ENCODE measurements at regions not wholly inside any gene's neighbourhood (a gene's known extent, or its start where the extent isn't known, plus 50 kb on each side); places are given as distances from the start of the nearest gene placed in this dataset.
"Not testable (repeated sequence)": the region's sequence is repeated elsewhere in the genome, so short reads cannot be mapped to it uniquely, and the experiment has no call there.

DNA sequence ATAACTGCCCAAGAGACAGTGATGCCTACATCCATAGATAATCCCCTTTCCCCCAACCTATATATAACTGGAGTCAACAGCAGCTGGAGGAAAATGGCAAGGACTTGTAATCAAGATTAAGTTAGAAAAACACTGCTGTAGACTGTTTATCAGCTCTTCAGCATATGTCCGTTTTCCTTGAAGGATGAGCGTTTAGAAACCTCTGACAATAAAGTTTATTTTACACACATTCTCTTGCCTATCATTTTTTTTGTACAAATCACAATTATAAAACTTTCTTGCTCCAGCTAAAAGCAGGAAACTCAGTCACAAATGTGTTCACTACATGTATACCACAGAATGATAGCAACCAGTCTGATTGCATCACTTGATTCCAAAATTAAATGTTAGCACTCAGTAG, 50.8 kb downstream of the PPIAL4G start:
- not testable (repeated sequence) for DNase-seq

DNA sequence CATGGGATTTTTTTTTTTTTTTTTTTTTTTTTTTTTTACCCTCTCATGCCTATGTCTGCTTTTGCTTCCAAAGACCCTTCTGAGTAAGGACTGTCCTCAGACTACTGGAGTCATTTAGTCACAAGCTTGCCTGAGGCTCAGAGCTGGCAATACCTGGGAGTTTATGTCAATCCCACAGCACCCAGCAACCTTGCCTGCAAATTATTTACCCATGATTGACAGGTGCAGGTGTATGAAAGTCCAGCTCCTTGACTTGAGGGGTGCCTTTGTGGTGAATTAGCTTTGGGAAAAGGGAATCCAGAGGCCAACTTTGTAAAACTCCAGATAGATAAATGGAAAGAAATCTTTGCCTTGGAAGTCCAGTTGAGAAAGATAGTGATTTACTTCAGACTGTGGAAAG, 53.2 kb downstream of the PPIAL4G start:
- DNase-seq, result not testable (repeated sequence)

DNA sequence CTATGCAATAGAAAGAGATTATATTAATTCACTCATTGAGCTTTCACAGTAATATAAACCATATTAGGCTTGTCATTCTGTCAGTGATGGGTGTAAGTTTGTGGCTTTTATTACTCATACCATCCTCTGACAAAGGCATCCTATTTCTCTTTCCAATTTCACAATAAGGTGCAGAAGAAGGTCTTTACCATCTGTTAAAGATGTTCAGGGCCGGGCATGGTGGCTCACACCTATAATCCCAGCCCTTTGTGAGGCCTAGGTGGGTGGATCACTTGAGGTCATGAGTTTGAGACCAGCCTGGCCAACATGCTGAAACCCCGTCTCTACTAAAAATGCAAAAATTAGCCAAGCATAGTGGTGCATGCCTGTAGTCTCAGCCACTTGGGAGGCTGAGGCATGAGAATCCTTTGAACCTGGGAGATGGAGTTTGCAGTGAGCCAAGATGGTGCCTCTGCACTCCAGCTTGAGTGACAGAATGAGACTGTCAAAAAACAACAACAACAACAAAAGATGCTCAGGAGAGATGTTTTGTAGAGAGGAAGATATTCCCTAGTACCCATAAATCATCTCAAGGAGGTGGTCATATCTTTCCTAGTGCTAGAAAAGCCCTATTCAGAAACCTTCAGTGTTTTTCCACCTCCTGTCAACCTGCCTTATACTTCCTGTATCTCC, 56.0 kb downstream of the PPIAL4G start:
- not testable (repeated sequence) for DNase-seq

DNA sequence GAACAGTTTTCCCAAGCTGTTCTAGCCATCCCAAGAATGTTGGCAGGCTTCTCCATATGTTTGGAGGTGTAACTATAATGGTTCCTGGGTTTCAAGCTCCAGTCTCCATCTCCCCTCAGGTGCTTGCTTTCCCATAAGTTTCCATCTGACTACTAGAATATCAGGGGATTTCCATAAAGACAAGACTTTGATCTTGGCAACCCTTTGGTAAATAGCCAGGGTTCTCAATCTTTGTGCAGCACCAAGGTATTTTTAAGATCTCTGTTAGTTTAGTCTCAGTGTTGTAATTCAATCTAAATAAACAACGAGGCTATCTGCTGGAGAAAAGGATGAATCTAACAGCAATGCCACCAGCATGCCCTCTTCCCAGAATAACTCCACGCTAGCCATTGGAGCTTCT, 56.7 kb downstream of the PPIAL4G start:
- DNase-seq, result not testable (repeated sequence)

DNA sequence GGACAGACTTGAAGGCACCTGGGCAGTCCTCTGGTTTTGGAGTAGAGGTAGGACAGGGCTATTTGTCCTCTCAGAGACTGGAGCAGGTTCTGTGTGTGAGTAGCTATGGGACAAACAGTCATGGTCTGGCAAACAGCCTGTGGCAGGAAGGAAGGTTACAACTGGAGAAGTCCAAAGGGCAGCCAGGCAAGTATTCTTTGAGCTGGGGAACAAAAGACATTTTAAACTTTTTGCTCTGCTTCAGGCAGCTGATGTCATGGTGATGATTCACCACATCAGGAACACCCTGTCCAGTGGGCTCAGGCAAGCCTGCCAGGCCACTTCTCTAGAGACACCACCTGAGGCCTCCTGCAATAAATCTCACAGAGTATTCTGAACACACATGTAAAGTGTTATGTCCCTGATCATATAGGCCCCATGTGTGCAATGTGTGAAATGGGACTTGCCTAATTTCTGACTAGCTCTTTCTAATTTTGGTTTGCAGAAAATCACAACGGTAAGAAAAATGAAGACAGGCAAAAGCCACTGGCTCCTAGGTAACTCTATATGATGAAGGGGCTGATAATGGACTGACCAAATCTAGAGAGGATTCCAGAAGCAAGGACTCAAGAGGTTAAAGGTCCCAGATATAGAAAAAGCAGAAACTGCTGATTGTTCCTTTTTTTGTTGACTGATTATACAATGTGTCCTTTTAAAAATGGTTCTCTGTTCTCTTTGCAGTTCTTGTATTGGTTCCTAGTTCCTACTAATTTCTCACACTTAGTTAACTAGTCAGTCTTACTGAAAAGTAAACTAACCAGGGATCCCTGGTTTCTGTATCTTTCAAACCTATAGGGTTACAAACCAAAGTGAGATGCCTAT, 58.7 kb downstream of the PPIAL4G start:
- not testable (repeated sequence) for DNase-seq

DNA sequence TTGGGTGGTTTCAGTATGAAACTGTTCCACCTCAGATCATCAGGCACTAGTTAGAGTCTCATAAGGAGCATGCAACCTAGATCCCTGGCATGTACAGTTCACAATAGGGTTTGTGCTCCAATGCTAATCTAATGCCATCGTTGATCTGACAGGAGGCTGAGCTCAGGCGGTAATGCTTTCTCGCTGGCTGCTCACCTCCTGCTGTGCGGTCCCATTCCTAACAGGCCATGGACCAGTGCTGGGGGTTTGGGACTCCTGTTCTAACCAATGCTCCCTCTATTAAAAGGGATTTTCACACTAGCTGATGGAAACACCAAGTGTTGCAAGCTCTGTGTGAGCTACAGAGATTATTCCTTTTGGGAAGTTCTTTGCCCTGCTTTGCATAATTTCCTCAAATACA, 60.2 kb downstream of the PPIAL4G start:
- DNase-seq, result not testable (repeated sequence)

DNA sequence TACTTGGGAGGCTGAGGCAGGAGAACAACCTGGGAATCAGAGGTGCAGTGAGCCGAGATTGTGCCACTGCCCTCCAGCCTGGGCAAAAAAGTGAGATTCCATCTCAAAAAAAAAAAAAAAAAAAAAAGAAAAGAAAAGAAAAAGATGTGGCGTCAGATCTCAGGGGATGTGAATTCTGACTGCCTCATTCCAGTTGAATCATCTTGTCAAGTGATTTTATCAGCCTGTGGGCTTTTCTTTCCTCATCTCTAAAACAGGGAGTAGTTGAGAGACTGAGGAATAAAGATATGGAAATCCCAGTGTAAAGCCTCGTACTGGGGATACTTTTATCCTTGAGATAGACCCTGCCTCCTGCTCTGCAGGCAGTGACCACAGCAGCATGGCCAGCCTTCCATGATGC, 65.9 kb downstream of the PPIAL4G start:
- not testable (repeated sequence) for DNase-seq

DNA sequence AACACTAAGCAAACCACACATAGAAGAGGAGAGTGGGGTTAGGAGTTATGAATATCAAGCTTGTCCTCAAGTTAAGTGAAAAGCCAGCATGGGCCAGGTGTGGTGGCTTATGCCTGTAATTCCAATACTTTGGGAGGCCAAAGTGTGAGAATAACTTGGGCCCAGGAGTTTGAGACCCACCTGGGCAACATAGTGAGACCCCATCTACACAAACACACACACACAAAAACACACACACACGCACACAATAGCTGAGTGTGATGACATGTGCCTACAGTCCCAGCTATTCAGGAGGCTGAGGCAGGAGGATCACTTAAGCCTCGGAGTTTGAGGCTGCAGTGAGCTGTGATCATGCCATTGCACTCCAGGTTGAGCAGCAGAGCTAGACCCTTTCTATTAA, 69.7 kb downstream of the PPIAL4G start:
- not testable (repeated sequence) for DNase-seq

DNA sequence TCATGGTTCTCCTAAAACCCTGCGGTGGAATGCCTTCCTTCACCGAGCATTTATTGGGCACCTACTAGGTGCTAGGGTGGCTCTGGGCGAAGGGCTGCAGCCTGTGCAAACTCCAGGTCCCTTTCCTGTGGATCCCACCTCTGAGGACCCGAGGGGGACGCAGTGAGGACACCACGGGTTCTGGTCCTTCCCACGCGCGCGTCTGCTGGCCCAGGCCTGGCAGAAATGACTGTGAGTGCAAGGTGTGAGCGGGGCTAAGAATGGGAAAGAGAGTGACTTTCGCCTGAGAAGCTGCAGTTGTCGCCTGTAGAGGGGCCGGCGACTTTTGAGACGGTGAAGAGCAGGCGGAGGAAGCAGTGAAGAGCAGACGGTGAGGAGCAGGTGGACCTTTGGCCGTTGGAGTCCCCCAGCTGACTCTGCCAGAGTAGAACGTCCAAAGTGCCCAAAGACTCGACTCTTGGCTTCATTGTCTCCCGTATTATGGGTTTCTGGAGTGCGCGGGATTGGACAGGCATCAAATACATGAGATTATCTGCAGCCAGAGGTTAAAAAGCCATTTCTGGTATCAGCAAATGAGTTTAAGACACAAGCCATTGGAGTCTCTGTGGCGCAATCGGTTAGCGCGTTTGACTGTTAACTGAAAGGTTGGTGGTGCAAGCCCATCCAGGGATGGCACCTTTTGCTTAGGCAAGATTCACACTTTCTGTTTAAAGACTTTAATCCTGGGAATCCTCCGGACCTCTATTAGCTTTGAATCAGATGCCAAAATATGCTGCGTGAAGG, 78.1 kb downstream of the PPIAL4G start:
- not testable (repeated sequence) for DNase-seq

DNA sequence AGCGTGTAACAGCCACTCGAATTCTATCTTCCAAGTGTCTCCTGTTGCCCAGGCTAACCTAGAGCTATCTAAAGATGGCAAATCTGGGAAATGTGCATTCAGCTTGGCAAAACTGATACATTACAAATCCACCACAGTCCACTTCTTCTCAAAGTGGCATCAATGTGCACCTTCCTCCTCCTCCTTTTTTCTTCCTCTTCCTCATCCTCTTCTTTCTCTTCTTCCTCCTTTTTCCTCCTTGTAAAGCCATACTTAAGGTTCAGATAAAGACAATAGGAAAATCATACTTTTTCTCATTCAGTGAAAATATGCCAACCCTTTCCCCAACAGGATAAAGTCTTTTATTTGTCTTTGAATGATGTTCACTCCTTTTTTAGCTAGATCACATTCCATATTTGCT, 79.2 kb downstream of the PPIAL4G start:
- DNase-seq, result not testable (repeated sequence)

DNA sequence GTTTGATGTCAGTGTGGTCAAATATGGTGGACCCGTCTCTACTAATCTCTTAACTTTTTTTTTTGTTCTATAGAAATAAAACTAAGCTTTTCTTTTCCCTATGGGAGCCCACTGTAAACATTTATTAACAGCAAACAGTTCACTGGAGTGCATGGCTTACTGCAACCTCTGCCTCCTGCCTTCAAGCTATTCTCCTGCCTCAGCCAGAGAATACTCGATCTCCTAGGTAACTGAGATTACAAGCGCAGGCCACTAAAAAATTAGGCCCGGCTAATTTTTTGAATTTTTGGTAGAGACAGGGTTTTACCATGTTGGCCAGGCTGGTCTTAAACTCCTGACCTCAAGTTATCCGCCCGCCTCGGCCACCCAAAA, 80.0 kb downstream of the PPIAL4G start:
- DNase-seq, result not testable (repeated sequence)

DNA sequence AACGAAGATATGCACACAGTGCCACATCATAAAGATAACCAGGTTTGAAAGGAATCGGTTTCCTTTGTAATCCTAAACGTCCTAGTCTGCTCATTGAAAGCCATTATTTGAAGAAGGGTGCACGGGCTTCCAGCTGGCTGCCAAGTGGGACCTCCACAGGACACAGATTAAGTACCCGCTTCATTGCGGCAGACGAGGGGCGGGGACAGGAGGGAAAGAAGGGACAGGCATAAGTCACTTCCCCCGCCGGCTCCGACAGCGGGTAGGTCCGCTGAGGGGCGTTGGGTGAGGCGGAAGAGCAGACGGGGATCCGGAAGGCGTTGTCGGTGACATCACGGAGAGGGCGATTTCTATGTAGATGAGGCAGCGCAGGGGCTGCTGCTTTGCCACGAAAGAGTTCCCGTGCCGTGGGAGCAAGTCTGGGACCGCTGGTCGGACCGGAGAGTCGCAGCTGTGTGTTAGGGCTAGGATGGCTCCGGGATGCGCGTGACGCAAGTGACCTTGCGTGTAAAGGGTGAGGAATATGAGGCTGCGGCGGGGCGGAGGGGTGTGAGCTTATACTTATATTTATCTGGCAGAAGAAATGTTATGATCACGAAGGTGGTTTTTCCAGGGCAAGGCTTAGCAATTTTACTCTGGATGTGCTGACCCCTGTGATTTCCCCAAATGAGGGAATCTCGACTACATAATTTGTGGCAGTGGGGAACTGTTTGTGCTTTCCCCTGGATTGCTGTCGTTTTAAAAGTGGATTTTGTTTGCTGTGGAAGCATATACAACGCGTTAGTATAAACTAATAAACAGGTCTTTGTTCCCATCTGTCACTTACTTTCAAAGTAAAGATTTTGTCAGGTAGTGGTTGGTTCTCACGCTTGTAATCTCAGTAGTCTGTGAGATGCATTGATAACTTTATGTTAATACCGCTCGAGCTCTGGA, 80.7 kb downstream of the PPIAL4G start:
- DNase-seq, result peak; percentile 75

DNA sequence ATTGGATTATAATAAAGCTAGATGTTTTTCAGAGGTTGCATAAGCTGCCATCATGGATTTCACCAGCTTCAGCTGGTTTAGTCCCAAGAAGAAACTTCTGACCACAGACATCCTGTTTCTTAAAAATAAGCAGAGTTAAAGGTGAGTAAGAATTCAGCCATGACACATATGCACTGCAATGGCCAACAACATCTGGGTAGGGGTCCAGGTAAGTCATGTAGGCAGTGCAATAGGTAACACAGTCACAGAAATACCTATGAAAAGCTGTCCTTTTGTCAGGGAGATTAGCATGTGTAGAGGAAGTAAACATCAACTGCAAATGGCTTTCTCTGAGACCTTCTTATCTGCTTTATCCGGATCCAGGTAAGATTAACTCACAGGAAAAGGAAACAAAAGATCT, 85.6 kb downstream of the PPIAL4G start:
- DNase-seq, result not testable (repeated sequence)

DNA sequence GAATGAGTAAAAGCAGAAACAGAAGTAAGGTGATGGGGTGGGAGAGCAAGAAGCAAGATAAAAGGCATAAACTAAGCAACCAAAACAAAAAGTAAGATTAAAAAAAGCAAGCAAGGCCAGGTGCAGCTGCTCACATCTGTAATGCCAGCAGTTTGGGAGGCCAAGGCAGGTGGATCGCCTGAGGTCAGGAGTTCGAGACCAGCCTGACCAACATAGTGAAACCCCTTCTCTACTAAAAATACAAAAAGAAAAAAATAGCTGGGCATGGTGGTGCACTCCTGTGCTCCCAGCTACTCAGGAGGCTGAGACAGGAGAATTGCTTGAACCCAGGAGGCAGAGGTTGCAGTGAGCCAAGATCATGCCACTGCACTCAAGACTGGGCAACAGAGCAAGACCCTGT, 90.6 kb downstream of the PPIAL4G start:
- not testable (repeated sequence) for DNase-seq

DNA sequence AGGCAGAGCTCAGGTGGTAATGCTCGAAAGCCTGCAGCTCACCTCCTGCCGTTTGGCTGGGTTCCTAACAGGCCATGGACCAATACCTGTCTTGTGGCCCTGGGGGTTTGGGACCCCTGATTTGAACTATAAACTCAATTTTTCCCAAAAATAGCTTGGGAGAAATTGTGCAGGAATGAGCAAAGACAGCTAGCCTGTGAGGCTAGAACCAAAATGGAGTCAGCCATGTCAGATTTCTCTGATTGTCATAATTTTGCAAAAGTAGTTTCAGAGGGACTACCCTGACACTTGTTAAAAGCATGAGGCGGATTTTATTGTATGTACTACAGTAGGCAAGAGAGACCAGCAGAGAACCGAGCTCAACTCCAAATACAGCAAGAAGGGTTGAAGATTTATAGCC, 91.8 kb downstream of the PPIAL4G start:
- not testable (repeated sequence) for DNase-seq

DNA sequence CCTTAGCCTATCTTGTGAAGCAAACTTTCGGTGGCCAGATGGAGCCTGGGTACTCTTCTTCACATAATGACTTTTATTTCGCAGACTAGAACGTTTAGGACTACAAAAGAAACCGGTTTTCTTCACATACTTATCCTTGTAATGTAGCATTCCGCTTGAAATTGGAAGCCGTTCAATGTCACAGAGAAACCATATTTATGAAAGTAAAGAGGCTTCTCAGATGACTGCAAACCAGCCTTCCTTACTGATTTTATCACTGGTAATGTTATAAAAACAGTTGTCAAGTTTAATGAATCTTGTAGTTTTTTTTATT, 94.1 kb downstream of the PPIAL4G start:
- DNase-seq, result no peak

DNA sequence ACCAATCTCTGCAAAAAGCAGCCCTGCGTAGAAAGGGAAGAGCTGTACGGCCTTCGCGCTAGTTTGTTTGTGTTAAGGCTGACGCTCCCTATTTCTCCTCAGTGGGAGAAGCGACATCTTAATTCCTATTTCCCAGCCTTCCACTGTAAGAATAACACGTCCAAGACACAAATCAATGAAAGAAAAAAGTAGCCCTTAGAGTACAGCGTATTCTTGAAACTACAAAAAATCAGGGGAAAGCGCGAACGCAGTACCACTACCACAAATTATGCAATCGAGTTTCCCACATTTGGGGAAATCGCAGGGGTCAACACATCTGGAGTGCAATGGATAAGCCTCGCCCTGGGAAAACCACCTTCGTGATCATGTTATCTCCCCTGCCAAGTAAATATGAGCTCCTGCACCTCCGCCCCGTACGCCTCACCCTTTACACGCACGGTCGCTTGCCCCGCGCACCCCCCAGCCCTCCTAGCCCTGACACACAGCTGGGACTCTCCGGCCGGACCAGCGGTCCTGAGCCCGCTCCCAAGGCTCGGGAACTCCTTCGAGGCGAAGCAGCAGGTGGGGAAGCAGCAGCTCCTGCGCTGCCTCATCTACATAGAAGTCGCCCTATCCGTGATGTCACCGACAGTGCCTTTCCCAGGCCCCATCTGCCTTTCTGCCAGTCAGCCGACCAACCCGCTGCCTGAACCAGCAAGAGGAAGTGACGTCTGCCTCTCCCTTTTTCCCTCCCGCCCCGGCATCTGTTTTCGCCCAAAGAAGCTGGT, 94.7 kb downstream of the PPIAL4G start:
- DNase-seq, result peak; percentile 3

DNA sequence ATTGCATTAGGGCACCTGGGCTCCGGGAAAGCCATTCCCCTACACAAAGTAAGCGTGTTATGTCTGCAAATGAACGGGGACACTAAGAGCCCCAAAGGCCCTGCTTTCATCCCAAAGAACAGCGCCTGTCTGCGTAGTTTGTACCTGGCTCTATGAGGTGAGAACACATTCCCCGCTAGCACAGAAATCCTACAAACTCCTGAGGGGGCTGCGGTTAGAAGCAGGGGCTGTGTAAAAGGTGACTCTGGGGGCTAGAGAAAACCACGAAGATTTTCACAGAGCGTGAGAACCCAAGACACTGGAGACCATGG, 95.2 kb downstream of the PPIAL4G start:
- not testable (repeated sequence) for DNase-seq

DNA sequence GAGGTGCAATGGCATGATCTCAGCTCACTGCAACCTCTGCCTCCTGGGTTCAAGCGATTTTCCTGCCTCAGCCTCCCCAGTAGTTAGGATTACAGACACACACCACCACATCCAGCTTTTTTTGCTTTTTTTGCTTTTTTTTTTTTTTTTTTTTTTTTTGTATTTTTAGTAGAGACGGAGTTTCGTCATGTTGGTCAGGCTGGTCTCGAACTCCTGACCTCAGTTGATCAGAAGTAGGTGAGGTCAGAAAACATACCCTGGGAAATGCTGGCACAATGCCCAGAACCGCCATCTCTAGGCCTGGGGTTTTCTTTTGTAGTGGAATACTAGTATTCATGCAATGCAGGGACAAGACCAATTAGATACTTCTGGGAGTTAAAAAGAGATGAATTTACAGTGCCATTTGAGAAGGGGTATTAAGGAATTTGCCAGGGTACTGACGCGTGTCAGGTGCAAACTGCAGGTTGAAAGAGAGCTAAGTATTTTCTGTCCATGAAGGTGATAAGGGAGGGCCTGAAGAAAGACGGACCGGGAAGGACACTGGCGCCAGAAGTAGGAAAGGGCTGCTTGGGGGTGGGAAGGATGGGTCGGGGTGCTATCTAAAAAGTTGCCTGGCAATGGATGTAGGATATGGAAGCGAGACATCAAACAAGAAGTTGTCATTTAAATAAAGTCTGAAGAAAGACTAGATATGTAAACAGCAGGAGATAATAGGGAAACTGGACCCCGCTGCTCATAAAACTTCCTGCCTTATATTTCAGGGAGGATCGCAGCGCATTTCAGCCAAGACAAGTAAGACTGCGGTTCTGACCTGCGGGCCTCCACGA, 95.8 kb downstream of the PPIAL4G start:
- peak; percentile 5 for DNase-seq

DNA sequence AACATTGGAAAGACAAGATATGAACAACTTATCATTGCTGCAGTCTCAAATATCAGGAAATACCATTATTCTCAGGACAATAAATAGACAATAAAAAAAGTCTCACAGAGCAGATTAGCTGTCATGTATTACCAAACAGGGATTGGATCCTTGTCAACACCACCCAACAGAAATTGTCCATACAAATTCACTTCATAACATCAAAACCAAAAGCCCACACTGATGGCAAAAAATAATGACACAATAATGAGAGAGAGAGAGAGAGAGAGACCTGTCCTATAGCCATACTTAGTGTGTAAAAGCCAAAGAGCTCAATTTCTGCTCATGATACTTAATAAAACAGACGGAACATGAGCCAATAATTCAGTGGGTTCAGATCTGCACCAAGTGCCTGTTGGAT, 96.5 kb downstream of the PPIAL4G start:
- DNase-seq, result no peak

DNA sequence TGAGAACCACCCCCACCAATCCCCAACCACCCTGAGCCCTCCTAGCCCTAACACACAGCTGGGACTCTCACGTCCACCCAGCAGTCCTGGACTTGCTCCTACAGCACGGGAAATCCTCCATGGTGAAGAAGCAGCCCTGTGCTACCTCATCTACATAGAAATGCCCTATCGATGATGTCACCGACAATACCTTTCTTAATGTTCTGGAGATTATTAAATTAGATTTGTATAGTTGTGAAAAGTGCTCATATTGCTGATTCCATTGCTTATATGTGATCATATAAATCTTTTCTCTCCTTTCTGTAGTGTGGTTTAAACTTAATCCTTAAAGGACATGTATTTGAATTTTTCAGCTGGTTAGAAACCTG, 97.1 kb downstream of the PPIAL4G start:
- not testable (repeated sequence) for DNase-seq

Measured in NCI-H1105 treated with DMSO at 0.1 percent for 48 hours (cell line).